Thyroid gland (tissue), 4 donors: ENCODE measurements at regions not wholly inside any gene's neighbourhood (a gene's known extent, or its start where the extent isn't known, plus 50 kb on each side); places are given as distances from the start of the nearest gene placed in this dataset.

Experiments
- DNase-seq, 2 donors: peaks; one replicate each; pipeline ENCODE4 v3.0.0-alpha.2; 2019
- H3K27ac ChIP-seq, 3 donors: fragments of 200-600 bp; sonication (generic); 1 replicate in 2 of 3; 2 replicates in 1 of 3; pipeline ENCODE4 v1.5.1; 2016 to 2019; ENCODE audit warnings: mild to moderate bottlenecking in 1 of 3, moderate library complexity in 1 of 3
- H3K27me3 ChIP-seq: fragments of 200-600 bp; sonication (generic); one replicate; pipeline ENCODE4 v1.5.1; 2019
- H3K36me3 ChIP-seq, 2 donors: fragments of 200-600 bp; sonication (generic); one replicate each; pipeline ENCODE4 v1.5.1; 2016 to 2019
- H3K4me1 ChIP-seq, 2 donors: fragments of 200-600 bp; sonication (generic); one replicate each; pipeline ENCODE4 v1.5.1; 2017 to 2019
- H3K4me3 ChIP-seq, 3 donors: fragments of 200-600 bp; sonication (generic); replicated peaks in 1 of 3; 1 replicate in 2 of 3; 2 replicates in 1 of 3; pipeline ENCODE4 v1.5.1; 2016; ENCODE audit warnings: mild to moderate bottlenecking in 1 of 3
- H3K9me3 ChIP-seq: fragments of 200-600 bp; sonication (generic); one replicate; pipeline ENCODE4 v1.5.1; 2017
- POLR2A ChIP-seq, 2 donors: fragments of 450-650 bp; IDR thresholded peaks; one replicate each; pipeline ENCODE4 v1.6.1; 2017; ENCODE audit warnings: antibody characterized with exemption in 2 of 2, mild to moderate bottlenecking in 2 of 2, moderate library complexity in 1 of 2
- WGBS, 2 donors: methylation state at CpG; one replicate each; pipeline ENCODE4 v1.1.5; 2017; 5-methylcytosine and 5-hydroxymethylcytosine counted together
- intact Hi-C: fragments of 100-400 bp; cut with DNase I; formaldehyde crosslinking; loops from one replicate; pipeline ENCODE4 v1.15.1; 2023
- TF ChIP-seq, protein P1 (sequence below), 6 experiments: fragments of 200-600 bp in 3 of 6; fragments of 450-650 bp in 3 of 6; sonication (generic) in 3 of 6; IDR thresholded peaks; one replicate each; pipeline ENCODE4 v1.5.1; 2016 to 2019; ENCODE audit warnings: antibody characterized with exemption in 6 of 6, mild to moderate bottlenecking in 2 of 6, inconsistent platforms in 1 of 6, moderate library complexity in 1 of 6

DNA sequence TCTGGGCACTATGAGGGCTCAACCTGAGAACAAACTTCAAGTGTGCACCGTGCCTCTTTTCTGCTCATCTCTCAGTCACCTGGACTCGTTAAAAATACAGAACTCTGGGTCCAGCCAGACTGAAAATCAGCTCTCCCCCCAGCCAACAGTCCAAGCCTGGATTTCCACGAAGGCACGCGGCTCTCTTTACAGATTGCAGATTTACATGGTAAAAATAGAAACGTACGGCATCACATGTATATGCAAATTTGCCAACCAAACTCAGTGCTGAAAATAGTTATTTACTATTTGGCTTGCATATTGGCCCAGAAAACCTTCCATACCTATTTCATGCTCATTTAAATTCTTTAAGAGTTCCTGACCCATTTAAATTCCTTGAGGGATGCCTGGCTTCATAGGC lies 315.8 kb downstream of the MAF start:
- peaks cover 3 to 13% of the 10 kb centered on the region in 2 donors for H3K4me1 ChIP-seq
- H3K27me3 ChIP-seq = no peaks in the 10 kb centered on the region
- no peak for DNase-seq
- intact Hi-C loops = no loop called here
- WGBS, 2 donors = 78 to 82% methylated on average over 7 of the region's 7 CpGs
- no peak overlapping the region for H3K27ac ChIP-seq
- no peaks in the 10 kb centered on the region for H3K36me3 ChIP-seq
- H3K4me3 ChIP-seq = no peak overlapping the region
- TF ChIP-seq, protein P1, sequence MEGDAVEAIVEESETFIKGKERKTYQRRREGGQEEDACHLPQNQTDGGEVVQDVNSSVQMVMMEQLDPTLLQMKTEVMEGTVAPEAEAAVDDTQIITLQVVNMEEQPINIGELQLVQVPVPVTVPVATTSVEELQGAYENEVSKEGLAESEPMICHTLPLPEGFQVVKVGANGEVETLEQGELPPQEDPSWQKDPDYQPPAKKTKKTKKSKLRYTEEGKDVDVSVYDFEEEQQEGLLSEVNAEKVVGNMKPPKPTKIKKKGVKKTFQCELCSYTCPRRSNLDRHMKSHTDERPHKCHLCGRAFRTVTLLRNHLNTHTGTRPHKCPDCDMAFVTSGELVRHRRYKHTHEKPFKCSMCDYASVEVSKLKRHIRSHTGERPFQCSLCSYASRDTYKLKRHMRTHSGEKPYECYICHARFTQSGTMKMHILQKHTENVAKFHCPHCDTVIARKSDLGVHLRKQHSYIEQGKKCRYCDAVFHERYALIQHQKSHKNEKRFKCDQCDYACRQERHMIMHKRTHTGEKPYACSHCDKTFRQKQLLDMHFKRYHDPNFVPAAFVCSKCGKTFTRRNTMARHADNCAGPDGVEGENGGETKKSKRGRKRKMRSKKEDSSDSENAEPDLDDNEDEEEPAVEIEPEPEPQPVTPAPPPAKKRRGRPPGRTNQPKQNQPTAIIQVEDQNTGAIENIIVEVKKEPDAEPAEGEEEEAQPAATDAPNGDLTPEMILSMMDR (IDR thresholded peaks at IDR 0.05) = no peak
- TF ChIP-seq POLR2A (IDR thresholded peaks at IDR 0.05) = no peak
- H3K9me3 ChIP-seq = no peaks in the 10 kb centered on the region

DNA sequence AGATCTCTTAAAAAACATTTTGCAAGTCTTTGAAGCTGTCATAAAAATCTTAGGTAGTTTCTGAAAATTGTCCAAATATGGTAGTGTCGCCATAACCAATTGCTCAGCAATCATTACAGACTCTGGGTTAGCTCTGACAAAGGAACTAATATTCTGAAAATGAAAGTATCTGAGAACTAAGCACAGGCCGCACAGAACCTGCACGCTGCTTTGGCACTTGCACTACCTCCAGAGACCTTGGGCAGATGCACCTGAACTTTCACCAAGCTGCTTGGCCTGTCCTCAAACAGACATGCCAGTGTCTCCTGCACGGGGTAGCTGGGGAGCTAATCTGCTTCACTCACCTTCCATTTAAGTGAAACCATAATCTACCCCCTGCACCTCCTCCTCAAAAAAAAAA lies 317.0 kb downstream of the MAF start:
- no peak overlapping the region for H3K27ac ChIP-seq
- no peaks in the 10 kb centered on the region for H3K9me3 ChIP-seq
- no peaks in the 10 kb centered on the region for H3K36me3 ChIP-seq
- WGBS, 2 donors = 87 to 97% methylated on average over 4 of the region's 4 CpGs
- intact Hi-C loops = no loop called here
- TF ChIP-seq, protein P1 (IDR thresholded peaks at IDR 0.05) = no peak
- no peak for TF ChIP-seq POLR2A (IDR thresholded peaks at IDR 0.05)
- H3K4me1 ChIP-seq = peaks cover 15 to 25% of the 10 kb centered on the region in 2 donors
- DNase-seq = no peak
- no peak overlapping the region for H3K4me3 ChIP-seq
- no peaks in the 10 kb centered on the region for H3K27me3 ChIP-seq

DNA sequence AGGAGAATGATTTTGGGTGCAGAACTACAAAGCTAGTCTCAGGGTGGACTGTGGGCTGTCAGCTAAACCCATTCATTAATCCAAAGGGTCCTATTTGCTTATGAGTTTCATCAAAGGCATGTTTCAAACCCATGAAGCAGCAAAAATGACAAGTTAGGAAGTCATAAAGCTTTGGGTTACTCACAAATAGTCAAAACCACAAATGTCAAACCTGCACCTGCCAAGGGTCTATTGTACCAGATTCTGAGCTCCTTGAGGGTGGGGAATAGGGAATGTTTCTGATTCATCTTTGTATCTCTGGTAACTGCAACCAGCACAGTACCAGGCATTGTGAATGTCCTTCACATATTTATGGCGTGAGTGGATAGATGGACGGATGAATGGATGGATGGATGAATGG lies 317.7 kb downstream of the MAF start:
- DNase-seq = no peak
- no peaks in the 10 kb centered on the region for H3K36me3 ChIP-seq
- H3K27me3 ChIP-seq = no peaks in the 10 kb centered on the region
- TF ChIP-seq, protein P1 (IDR thresholded peaks at IDR 0.05) = no peak
- TF ChIP-seq POLR2A (IDR thresholded peaks at IDR 0.05) = no peak
- WGBS, 2 donors = 98 to 100% methylated on average over 2 of the region's 2 CpGs
- H3K9me3 ChIP-seq = no peaks in the 10 kb centered on the region
- no peak overlapping the region for H3K4me3 ChIP-seq
- intact Hi-C loops = no loop called here
- peaks cover 23 to 33% of the 10 kb centered on the region in 2 donors for H3K4me1 ChIP-seq
- H3K27ac ChIP-seq = no peak overlapping the region

DNA sequence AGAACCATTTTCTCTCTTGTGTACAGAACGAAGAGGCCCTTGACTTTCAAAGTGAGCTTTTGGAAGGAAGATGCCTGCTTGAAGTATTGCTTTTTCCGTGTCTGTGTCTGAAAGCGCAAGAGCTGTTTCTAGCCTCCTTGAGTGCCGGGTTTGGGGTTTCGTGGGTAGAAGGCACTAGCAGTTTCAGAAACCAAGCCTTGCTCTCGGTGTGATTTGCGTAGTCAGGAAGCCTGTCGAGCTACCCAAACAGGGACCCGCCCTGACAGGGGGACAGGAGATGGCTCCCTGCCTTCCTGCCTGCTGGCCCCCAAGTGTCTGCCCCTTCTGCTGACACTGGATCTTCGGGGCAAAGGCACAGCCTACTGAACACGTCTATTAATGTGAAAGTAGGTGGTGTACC lies 322.0 kb downstream of the MAF start:
- Histone ChIP-seq H3K36me3 (no peaks in the 10 kb centered on the region), H3K27ac (peak overlapping the region in 1 of 3 donors; percentile 36), H3K27me3 (no peaks in the 10 kb centered on the region), H3K4me3 (no peak overlapping the region), H3K4me1 (peaks cover 23 to 26% of the 10 kb centered on the region in 2 donors), H3K9me3 (no peaks in the 10 kb centered on the region)
- TF ChIP-seq, protein P1 (IDR thresholded peaks at IDR 0.05) = no peak
- no peak for TF ChIP-seq POLR2A (IDR thresholded peaks at IDR 0.05)
- WGBS, 2 donors = 23 to 48% methylated on average over 10 to 11 of the region's 11 CpGs
- intact Hi-C loops = no loop called here
- peak; percentile 22 to 24 for DNase-seq

GRCh38 chr16:79276501-79276900 lies 324.0 kb downstream of the MAF start:
- Histone ChIP-seq H3K9me3 (no peaks in the 10 kb centered on the region), H3K4me1 (peaks cover 23 to 26% of the 10 kb centered on the region in 2 donors), H3K4me3 (no peak overlapping the region), H3K27ac (no peak overlapping the region), H3K36me3 (no peaks in the 10 kb centered on the region), H3K27me3 (no peaks in the 10 kb centered on the region)
- intact Hi-C loops = no loop called here
- 94 to 99% methylated on average over 6 of the region's 6 CpGs for WGBS, 2 donors
- TF ChIP-seq POLR2A (IDR thresholded peaks at IDR 0.05) = no peak
- TF ChIP-seq, protein P1 (IDR thresholded peaks at IDR 0.05) = no peak
- DNase-seq = no peak
